HL-60 (cell line): ENCODE measurements at regions not wholly inside any gene's neighbourhood (a gene's known extent, or its start where the extent isn't known, plus 50 kb on each side); places are given as distances from the start of the nearest gene placed in this dataset.
A peak's percentile ranks its signal among the peaks of the same experiment; 100 is the strongest.

ENCODE experiments used
- DNase-seq, 2 experiments: peaks; one replicate each; pipeline ENCODE4 v3.0.0-alpha.2; 2010 to 2020; ENCODE audit warnings: low read depth in 1 of 2, low spot score in 1 of 2
- H3K27ac ChIP-seq: fragments of 250-450 bp; sonication (Bioruptor Pico); replicated peaks from 2 replicates; pipeline ENCODE4 v1.5.1; 2020; ENCODE audit warnings: mild to moderate bottlenecking, moderate library complexity
- H3K27me3 ChIP-seq: fragments of 250-450 bp; sonication (Bioruptor Pico); 2 replicates; pipeline ENCODE4 v1.5.1; 2021; ENCODE audit warnings: mild to moderate bottlenecking, moderate library complexity; ENCODE audit not compliant: insufficient read depth, poor library complexity, severe bottlenecking
- H3K4me3 ChIP-seq: replicated peaks from 2 replicates; pipeline ENCODE4 v1.5.1; 2011; ENCODE audit warnings: mild to moderate bottlenecking, control low read depth, low read length; ENCODE audit not compliant: insufficient read depth
- CTCF ChIP-seq: IDR thresholded peaks from one replicate; pipeline ENCODE4 v1.5.1; 2011; ENCODE audit warnings: low read length, control low read depth, inconsistent platforms; ENCODE audit not compliant: insufficient read depth
- GABPA ChIP-seq: IDR thresholded peaks from 2 replicates; pipeline ENCODE4 v1.6.1; 2012; ENCODE audit warnings: low read depth
- POLR2AphosphoS5 ChIP-seq: IDR thresholded peaks from 2 replicates; pipeline ENCODE4 v1.6.1; 2012; ENCODE audit warnings: low read depth
- REST ChIP-seq: IDR thresholded peaks from 2 replicates; pipeline ENCODE4 v1.6.1; 2012; ENCODE audit warnings: low read depth; ENCODE audit not compliant: insufficient replicate concordance
- SPI1 ChIP-seq: IDR thresholded peaks from 2 replicates; pipeline ENCODE4 v1.6.1; 2012; ENCODE audit warnings: low read depth, mild to moderate bottlenecking, borderline replicate concordance

GRCh38 chr3:194986208-194987043 lies 284.5 kb downstream of the XXYLT1 start:
- Histone ChIP-seq H3K4me3 (no peak overlapping the region), H3K27ac (peak overlapping the region; percentile 66), H3K27me3 (no peaks in the 10 kb centered on the region)
- TF ChIP-seq REST (no peak), POLR2AphosphoS5 (peak; percentile 92), SPI1 (no peak)
- peak; percentile 82 to 97 for DNase-seq

- no peak for DNase-seq
- Histone ChIP-seq H3K4me3 (no peak overlapping the region), H3K27ac (peak overlapping the region; percentile 66)
Observed at GRCh38 chr3:194987571-194988494, 283.1 kb downstream of the XXYLT1 start.

More at GRCh38 chr3:194987571-194988494, 283.1 kb downstream of the XXYLT1 start:
- TF ChIP-seq POLR2AphosphoS5 (no peak), REST (no peak), GABPA (no peak), CTCF (no peak), SPI1 (no peak)
- H3K27me3 ChIP-seq, result no peaks in the 10 kb centered on the region
